Dendritic cell treated with granulocyte-macrophage colony-stimulating factor and Interleukin-4, amounts not matched to agents 40 ng/mL and 50 ng/mL, for 4 days (primary cell): ENCODE measurements at regions not wholly inside any gene's neighbourhood (a gene's known extent, or its start where the extent isn't known, plus 50 kb on each side); places are given as distances from the start of the nearest gene placed in this dataset.

ENCODE experiments used
- H3K27ac Mint-ChIP-seq: one replicate; pipeline ENCODE4 v1.8.0; 2022; ENCODE audit warnings: mild to moderate bottlenecking, mixed read lengths
- H3K27me3 Mint-ChIP-seq: one replicate; pipeline ENCODE4 v1.8.0; 2022; ENCODE audit warnings: mild to moderate bottlenecking, mixed read lengths
- H3K36me3 Mint-ChIP-seq: one replicate; pipeline ENCODE4 v1.8.0; 2022; ENCODE audit warnings: low read depth, mixed read lengths
- H3K4me1 Mint-ChIP-seq: one replicate; pipeline ENCODE4 v1.8.0; 2022; ENCODE audit warnings: low read depth, mixed read lengths
- H3K4me3 Mint-ChIP-seq: one replicate; pipeline ENCODE4 v1.8.0; 2022; ENCODE audit warnings: mild to moderate bottlenecking, moderate library complexity, mixed read lengths
- H3K9me3 Mint-ChIP-seq: one replicate; pipeline ENCODE4 v1.8.0; 2022; ENCODE audit warnings: mixed read lengths
- intact Hi-C: fragments of 100-400 bp; cut with micrococcal nuclease; formaldehyde crosslinking; loops from one replicate; pipeline ENCODE4 v1.15.0; 2022

- intact Hi-C loops = no loop called here
- Mint-ChIP-seq H3K27ac (no peak overlapping the region), H3K9me3 (peaks cover 2% of the 10 kb centered on the region), H3K36me3 (no peaks in the 10 kb centered on the region), H3K4me3 (no peak overlapping the region), H3K27me3 (no peaks in the 10 kb centered on the region), H3K4me1 (peaks cover 20% of the 10 kb centered on the region)
These were observed 224.4 kb upstream of the SESN3 start for GRCh38 chr11:95455228-95455970.

GRCh38 chr11:95453616-95454171, 222.7 kb upstream of the SESN3 start:
- intact Hi-C loops = no loop called here
- Mint-ChIP-seq H3K4me3 (no peak overlapping the region), H3K27me3 (no peaks in the 10 kb centered on the region), H3K27ac (no peak overlapping the region), H3K9me3 (no peaks in the 10 kb centered on the region), H3K36me3 (no peaks in the 10 kb centered on the region), H3K4me1 (peaks cover 21% of the 10 kb centered on the region)

GRCh38 chr11:95451682-95452081, 220.7 kb upstream of the SESN3 start:
- peaks cover 21% of the 10 kb centered on the region for H3K4me1 Mint-ChIP-seq
- H3K9me3 Mint-ChIP-seq = no peaks in the 10 kb centered on the region
- no peak overlapping the region for H3K27ac Mint-ChIP-seq
- H3K4me3 Mint-ChIP-seq = no peak overlapping the region
- intact Hi-C loops = no loop called here
- H3K36me3 Mint-ChIP-seq = no peaks in the 10 kb centered on the region
- H3K27me3 Mint-ChIP-seq = no peaks in the 10 kb centered on the region

- no peak overlapping the region for H3K4me3 Mint-ChIP-seq
- H3K9me3 Mint-ChIP-seq = no peaks in the 10 kb centered on the region
- intact Hi-C loops = no loop called here
- peaks cover 21% of the 10 kb centered on the region for H3K4me1 Mint-ChIP-seq
- no peak overlapping the region for H3K27ac Mint-ChIP-seq
- H3K36me3 Mint-ChIP-seq = no peaks in the 10 kb centered on the region
- no peaks in the 10 kb centered on the region for H3K27me3 Mint-ChIP-seq
These were observed 220.3 kb upstream of the SESN3 start for GRCh38 chr11:95451261-95451660.

DNA sequence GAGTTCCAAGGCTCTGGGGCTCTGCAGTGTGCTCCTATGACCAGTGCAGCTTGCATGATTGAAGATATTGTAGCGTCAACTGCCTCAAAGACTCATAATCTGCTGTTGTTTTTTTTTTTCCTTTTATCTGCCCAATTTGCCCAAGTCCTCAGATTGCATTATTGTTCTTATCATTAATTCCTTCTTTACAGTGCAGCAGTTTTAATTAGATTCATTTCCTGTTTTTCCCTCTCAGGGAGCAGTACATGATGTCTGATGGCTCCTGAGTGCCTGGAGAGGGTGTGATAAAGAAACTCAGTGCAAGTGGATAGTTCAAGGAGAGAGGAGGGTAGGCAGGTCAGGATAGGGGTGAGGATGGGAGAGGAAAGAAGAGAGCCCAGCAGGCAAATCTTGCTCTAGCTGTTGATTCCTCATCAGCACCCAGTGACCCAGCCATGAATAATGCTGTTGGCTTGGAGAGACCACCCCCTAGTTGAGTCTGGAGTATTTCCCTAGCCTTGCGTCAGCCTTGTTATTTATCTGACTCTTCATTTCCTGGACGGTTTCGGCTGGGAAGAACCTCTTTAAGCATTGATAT, 219.6 kb upstream of the SESN3 start:
- Mint-ChIP-seq H3K27ac (no peak overlapping the region), H3K9me3 (no peaks in the 10 kb centered on the region), H3K36me3 (no peaks in the 10 kb centered on the region), H3K4me3 (no peak overlapping the region), H3K27me3 (no peaks in the 10 kb centered on the region), H3K4me1 (peaks cover 17% of the 10 kb centered on the region)
- intact Hi-C loops = no loop called here

- Mint-ChIP-seq H3K27me3 (no peaks in the 10 kb centered on the region), H3K4me3 (no peak overlapping the region), H3K27ac (no peak overlapping the region), H3K36me3 (no peaks in the 10 kb centered on the region), H3K4me1 (peaks cover 5% of the 10 kb centered on the region), H3K9me3 (no peaks in the 10 kb centered on the region)
- intact Hi-C loops = no loop called here
These were observed 214.8 kb upstream of the SESN3 start for GRCh38 chr11:95445746-95446333.

DNA sequence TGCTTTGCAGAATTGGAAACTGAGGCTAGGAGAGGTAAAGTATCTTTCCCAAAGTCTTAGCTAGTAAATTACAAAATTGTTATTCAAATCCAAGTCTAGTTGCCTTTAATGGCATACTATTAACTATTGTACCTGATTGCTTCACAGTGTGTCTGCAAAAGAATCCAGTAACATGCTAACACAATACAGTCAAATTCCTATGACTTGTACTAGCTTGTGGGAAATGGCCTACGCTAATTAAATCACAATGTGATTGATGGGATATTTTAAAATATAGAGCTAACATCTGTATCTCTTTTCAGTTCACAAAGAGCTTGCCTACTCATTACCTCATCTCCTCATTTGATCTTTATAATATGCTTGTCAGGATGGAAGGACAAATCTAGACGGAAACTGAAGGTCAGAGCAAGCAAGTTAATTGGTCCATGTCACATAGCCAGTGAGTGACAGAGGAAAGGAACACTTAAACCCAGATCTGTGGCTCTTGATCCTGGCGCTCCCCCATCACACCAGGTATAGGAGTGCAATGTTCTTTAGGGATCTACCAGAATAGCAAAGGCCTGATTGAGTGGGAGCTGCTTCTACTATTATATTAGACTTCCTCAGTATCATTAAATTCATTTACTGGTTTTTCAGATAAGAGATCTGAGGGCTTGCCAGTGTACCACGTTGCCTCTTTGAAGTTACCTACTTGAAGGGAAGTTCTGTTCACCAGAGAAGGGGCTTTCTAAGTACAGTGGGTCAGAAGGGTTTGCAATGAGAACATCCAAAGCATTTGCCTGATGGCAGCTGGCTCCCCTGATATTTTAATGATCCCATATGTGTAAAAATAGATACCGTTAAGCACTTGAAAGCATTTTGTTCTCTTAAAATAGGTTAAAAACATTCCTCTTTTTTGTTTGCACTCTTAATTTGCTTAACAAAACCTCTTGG, 213.6 kb upstream of the SESN3 start:
- no peaks in the 10 kb centered on the region for H3K36me3 Mint-ChIP-seq
- H3K4me1 Mint-ChIP-seq = no peaks in the 10 kb centered on the region
- H3K9me3 Mint-ChIP-seq = no peaks in the 10 kb centered on the region
- no peak overlapping the region for H3K4me3 Mint-ChIP-seq
- H3K27ac Mint-ChIP-seq = no peak overlapping the region
- intact Hi-C loops = no loop called here
- H3K27me3 Mint-ChIP-seq = no peaks in the 10 kb centered on the region

DNA sequence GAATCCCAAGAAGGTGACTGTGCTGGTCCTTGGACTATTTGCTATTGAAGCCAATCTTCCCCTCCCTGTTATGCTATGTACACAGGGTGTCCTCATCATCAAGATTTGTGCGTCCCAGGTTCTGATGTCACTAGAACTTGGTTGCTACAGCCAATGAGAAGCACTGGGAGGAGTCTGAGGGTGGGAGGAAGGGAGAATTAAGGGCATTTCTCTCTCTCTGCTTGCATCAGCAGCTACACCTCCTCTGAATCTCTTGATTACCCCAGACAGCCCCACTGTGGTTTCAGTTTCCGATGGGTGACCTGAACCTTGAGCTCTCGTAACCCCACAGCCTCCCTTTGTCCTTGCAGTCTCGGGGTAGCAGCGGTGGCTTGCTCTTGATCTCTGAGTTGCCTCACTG, 212.4 kb upstream of the SESN3 start:
- Mint-ChIP-seq H3K9me3 (no peaks in the 10 kb centered on the region), H3K27me3 (no peaks in the 10 kb centered on the region), H3K27ac (no peak overlapping the region), H3K36me3 (no peaks in the 10 kb centered on the region), H3K4me3 (no peak overlapping the region), H3K4me1 (no peaks in the 10 kb centered on the region)
- intact Hi-C loops = no loop called here

- Mint-ChIP-seq H3K27ac (no peak overlapping the region), H3K4me1 (no peaks in the 10 kb centered on the region), H3K36me3 (no peaks in the 10 kb centered on the region), H3K27me3 (no peaks in the 10 kb centered on the region), H3K4me3 (no peak overlapping the region), H3K9me3 (no peaks in the 10 kb centered on the region)
- intact Hi-C loops = no loop called here
These were observed 211.6 kb upstream of the SESN3 start for GRCh38 chr11:95442531-95443050.

DNA sequence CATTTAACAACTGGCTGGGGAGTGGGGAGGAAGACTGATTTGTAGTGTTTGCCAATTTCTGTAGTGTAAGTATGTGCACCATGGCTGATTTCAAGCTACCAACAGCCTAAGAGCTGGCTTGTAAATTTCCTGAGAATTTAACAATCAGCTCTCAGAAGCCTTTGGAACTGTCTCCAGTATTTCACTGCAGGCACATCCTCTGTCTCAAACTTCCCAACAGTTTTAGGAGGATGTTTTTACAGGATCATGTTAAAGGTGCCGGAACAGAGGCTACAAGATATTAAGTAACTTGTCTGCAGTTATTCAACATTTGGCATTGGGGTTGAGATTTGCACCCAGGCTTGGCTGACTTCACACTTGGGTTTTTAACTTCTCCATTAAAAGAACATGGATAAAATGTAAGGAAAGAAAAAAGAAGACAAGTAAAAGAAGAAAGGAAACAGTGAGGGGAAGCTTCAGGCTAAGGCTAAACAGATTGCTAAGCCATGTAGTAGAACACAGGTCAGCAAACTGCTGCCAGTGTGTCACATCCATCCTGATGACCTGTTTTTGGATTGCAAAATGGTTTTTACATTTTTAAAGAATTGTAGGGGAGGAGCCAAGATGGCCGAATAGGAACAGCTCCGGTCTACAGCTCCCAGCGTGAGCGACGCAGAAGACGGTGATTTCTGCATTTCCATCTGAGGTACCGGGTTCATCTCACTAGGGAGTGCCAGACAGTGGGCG, 204.8 kb upstream of the SESN3 start:
- H3K4me3 Mint-ChIP-seq = no peak overlapping the region
- no peak overlapping the region for H3K27ac Mint-ChIP-seq
- H3K36me3 Mint-ChIP-seq = no peaks in the 10 kb centered on the region
- peaks cover 5% of the 10 kb centered on the region for H3K4me1 Mint-ChIP-seq
- no peaks in the 10 kb centered on the region for H3K9me3 Mint-ChIP-seq
- intact Hi-C loops = no loop called here
- no peaks in the 10 kb centered on the region for H3K27me3 Mint-ChIP-seq

GRCh38 chr11:95435192-95435591, 204.2 kb upstream of the SESN3 start:
- Mint-ChIP-seq H3K27me3 (no peaks in the 10 kb centered on the region), H3K36me3 (no peaks in the 10 kb centered on the region), H3K27ac (no peak overlapping the region), H3K9me3 (no peaks in the 10 kb centered on the region), H3K4me3 (no peak overlapping the region), H3K4me1 (peaks cover 5% of the 10 kb centered on the region)
- intact Hi-C loops = no loop called here

- Mint-ChIP-seq H3K4me1 (peaks cover 5% of the 10 kb centered on the region), H3K36me3 (no peaks in the 10 kb centered on the region), H3K27ac (no peak overlapping the region), H3K27me3 (no peaks in the 10 kb centered on the region), H3K4me3 (no peak overlapping the region), H3K9me3 (no peaks in the 10 kb centered on the region)
- intact Hi-C loops = no loop called here
These were observed 203.6 kb upstream of the SESN3 start for GRCh38 chr11:95434489-95435057.

GRCh38 chr11:95434009-95434408, 203.0 kb upstream of the SESN3 start:
- Mint-ChIP-seq H3K4me1 (peaks cover 5% of the 10 kb centered on the region), H3K27ac (no peak overlapping the region), H3K36me3 (no peaks in the 10 kb centered on the region), H3K27me3 (no peaks in the 10 kb centered on the region), H3K4me3 (no peak overlapping the region), H3K9me3 (no peaks in the 10 kb centered on the region)
- intact Hi-C loops = no loop called here
